ENCODE measurements at regions not wholly inside any gene's neighbourhood (a gene's known extent, or its start where the extent isn't known, plus 50 kb on each side); places are given as distances from the start of the nearest gene placed in this dataset.

DNA sequence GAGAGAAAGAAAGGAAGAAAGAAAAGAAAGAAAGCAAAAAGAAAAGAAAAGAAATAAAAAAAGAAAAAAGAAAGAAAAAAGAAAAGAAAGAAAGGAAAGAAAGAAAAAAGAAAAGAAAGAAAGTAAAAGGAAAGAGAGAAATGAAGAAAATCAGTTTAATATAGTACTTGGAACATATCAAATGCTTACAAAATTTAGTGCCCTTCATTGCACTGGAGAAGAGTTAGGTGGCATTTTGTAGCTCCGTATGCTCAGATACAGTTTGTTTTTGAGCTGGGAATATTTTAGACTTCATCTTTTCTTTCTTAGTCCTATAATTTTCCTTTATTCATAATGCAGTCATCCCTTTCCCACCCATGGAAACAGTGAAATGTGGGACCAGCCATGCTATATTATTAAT is 56.2 kb upstream of the APP start:
- TF ChIP-seq, protein P1, sequence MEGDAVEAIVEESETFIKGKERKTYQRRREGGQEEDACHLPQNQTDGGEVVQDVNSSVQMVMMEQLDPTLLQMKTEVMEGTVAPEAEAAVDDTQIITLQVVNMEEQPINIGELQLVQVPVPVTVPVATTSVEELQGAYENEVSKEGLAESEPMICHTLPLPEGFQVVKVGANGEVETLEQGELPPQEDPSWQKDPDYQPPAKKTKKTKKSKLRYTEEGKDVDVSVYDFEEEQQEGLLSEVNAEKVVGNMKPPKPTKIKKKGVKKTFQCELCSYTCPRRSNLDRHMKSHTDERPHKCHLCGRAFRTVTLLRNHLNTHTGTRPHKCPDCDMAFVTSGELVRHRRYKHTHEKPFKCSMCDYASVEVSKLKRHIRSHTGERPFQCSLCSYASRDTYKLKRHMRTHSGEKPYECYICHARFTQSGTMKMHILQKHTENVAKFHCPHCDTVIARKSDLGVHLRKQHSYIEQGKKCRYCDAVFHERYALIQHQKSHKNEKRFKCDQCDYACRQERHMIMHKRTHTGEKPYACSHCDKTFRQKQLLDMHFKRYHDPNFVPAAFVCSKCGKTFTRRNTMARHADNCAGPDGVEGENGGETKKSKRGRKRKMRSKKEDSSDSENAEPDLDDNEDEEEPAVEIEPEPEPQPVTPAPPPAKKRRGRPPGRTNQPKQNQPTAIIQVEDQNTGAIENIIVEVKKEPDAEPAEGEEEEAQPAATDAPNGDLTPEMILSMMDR (conservative IDR thresholded peaks at IDR 0.05 in 1 of 2, IDR thresholded peaks at IDR 0.05 in 1 of 2; ENCODE audit: extremely low read depth in 1 of 2, insufficient read depth in 1 of 2, low read depth in 1 of 2, low read length in 2 of 2): no peak
- TF ChIP-seq EZH2 (IDR thresholded peaks at IDR 0.05; ENCODE audit: borderline replicate concordance, low read length): no peak
